ENCODE measurements at regions not wholly inside any gene's neighbourhood (a gene's known extent, or its start where the extent isn't known, plus 50 kb on each side); places are given as distances from the start of the nearest gene placed in this dataset.

DNA sequence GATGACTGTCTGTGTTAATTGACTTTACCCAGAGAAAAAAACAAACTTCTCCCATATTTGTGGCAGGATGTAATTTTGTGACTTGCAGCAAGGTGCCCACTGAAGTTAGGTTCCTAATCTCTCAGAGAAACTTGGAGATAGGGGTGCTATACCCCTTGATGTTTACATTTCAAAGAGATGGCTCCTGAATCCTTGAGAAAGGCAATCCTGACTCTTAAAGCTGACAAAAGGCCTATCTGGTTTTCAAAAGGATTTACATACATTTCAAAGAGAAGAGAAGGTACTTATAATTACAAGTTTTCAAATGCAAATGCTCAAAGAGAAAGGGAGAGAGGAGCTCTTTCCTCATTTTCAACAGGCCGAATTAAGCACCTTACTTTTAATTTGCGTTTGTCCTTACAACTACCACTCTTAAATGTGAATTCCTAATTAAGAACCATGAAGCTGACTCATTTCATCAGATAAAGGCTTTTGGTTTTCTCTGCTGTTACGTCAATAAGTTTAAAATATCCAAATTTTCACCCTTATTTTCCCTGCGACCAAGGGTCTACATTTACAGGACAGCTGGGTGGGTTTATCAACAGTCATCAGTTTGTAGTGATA, 711.8 kb upstream of the MAP3K7 start:
- DNase-seq (ENCODE audit: low read depth in 1 of 2, low spot score in 1 of 2) (no peak), ATAC-seq (no peak), FAIRE-seq (no peak)
- Histone ChIP-seq H3K9me3 (no peaks in the 10 kb centered on the region), H3K27ac (no peak overlapping the region), H3K4me3 (no peak overlapping the region), H3K4me1 (no peaks in the 10 kb centered on the region), H3K4me2 (no peak overlapping the region)
- 6% methylated on average over 4 of the region's 4 CpGs for WGBS (ENCODE audit: missing lambda C conversion rate)
- CTCF ChIA-PET = no interaction called here
- POLR2A ChIA-PET = no interaction called here
- TF ChIP-seq, protein P1, sequence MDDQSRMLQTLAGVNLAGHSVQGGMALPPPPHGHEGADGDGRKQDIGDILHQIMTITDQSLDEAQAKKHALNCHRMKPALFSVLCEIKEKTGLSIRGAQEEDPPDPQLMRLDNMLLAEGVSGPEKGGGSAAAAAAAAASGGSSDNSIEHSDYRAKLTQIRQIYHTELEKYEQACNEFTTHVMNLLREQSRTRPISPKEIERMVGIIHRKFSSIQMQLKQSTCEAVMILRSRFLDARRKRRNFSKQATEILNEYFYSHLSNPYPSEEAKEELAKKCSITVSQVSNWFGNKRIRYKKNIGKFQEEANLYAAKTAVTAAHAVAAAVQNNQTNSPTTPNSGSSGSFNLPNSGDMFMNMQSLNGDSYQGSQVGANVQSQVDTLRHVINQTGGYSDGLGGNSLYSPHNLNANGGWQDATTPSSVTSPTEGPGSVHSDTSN (IDR thresholded peaks at IDR 0.05) = no peak
- TF ChIP-seq CHD2 (IDR thresholded peaks at IDR 0.05; ENCODE audit: low read length, partially characterized antibody) (no peak), NPAS2 (CRISPR knock-in tag; IDR thresholded peaks at IDR 0.05; ENCODE audit: borderline replicate concordance) (no peak), BHLHE40 (IDR thresholded peaks at IDR 0.05; ENCODE audit: low read depth, low read length) (no peak), HOXB13 (CRISPR knock-in tag; IDR thresholded peaks at IDR 0.05; ENCODE audit: low read depth) (no peak), JUNB (IDR thresholded peaks at IDR 0.05) (no peak), CHD4 (IDR thresholded peaks at IDR 0.05; ENCODE audit: borderline replicate concordance) (no peak), HEYL (CRISPR knock-in tag; IDR thresholded peaks at IDR 0.05) (no peak)
- TF ChIP-seq, protein P2, sequence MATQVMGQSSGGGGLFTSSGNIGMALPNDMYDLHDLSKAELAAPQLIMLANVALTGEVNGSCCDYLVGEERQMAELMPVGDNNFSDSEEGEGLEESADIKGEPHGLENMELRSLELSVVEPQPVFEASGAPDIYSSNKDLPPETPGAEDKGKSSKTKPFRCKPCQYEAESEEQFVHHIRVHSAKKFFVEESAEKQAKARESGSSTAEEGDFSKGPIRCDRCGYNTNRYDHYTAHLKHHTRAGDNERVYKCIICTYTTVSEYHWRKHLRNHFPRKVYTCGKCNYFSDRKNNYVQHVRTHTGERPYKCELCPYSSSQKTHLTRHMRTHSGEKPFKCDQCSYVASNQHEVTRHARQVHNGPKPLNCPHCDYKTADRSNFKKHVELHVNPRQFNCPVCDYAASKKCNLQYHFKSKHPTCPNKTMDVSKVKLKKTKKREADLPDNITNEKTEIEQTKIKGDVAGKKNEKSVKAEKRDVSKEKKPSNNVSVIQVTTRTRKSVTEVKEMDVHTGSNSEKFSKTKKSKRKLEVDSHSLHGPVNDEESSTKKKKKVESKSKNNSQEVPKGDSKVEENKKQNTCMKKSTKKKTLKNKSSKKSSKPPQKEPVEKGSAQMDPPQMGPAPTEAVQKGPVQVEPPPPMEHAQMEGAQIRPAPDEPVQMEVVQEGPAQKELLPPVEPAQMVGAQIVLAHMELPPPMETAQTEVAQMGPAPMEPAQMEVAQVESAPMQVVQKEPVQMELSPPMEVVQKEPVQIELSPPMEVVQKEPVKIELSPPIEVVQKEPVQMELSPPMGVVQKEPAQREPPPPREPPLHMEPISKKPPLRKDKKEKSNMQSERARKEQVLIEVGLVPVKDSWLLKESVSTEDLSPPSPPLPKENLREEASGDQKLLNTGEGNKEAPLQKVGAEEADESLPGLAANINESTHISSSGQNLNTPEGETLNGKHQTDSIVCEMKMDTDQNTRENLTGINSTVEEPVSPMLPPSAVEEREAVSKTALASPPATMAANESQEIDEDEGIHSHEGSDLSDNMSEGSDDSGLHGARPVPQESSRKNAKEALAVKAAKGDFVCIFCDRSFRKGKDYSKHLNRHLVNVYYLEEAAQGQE (IDR thresholded peaks at IDR 0.05) = no peak

DNA sequence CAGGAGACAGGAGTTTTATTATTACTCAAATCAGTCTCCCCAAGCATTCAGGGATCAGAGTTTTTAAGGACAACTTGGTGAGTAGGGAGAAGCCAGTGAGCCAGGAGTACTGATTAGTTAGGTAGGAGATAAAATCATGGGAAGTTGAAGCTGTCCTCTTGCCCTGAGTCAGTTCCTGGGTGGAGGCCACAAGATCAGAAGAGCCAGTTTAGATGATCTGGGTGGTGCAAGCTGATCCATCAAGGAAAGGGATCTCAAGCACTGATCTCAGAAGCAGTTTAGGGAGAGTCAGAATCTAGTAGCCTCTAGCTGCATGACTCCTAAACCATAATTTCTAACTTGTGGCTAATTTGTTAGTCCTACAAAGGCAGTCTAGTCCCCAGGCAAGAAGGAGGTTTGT, 706.5 kb upstream of the MAP3K7 start:
- DNase-seq (ENCODE audit: low read depth in 1 of 2, low spot score in 1 of 2) = no peak
- H3K9me3 ChIP-seq = no peaks in the 10 kb centered on the region
- ATAC-seq = no peak
- H3K4me1 ChIP-seq = no peaks in the 10 kb centered on the region
- no peak overlapping the region for H3K4me2 ChIP-seq
- no peak for FAIRE-seq
- H3K27ac ChIP-seq = no peak overlapping the region
- H3K4me3 ChIP-seq = no peak overlapping the region
- ChIA-PET CTCF (no interaction called here), POLR2A (no interaction called here)
- TF ChIP-seq FOSL2 (IDR thresholded peaks at IDR 0.05) = no peak
- no peak for TF ChIP-seq FOSL2 (CRISPR knock-in tag; IDR thresholded peaks at IDR 0.05)
- TF ChIP-seq EP300 (IDR thresholded peaks at IDR 0.05) = no peak
- TF ChIP-seq, protein P3, sequence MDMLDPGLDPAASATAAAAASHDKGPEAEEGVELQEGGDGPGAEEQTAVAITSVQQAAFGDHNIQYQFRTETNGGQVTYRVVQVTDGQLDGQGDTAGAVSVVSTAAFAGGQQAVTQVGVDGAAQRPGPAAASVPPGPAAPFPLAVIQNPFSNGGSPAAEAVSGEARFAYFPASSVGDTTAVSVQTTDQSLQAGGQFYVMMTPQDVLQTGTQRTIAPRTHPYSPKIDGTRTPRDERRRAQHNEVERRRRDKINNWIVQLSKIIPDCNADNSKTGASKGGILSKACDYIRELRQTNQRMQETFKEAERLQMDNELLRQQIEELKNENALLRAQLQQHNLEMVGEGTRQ (IDR thresholded peaks at IDR 0.05) = no peak
- TF ChIP-seq HOXB13 (CRISPR knock-in tag; IDR thresholded peaks at IDR 0.05; ENCODE audit: low read depth) = no peak

DNA sequence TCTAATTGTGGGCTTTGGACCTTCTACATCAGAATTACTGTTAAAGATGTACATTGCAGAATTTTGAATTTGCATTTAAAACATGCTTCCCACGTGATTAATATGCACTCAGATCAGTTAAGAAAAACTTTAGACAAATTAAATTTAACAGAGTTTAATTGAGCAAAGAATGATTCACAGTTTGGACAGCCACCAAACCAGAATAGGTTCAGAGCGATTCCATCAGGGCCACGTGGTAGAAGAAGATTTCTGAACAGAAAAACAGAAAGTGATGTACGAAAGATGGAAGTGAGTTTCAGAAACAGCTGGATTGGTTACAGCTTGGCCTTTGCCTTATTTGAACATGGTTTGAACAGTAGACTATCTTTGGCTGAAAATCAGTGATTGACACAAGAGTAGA, 704.2 kb upstream of the MAP3K7 start:
- no peak for DNase-seq (ENCODE audit: low read depth in 1 of 2, low spot score in 1 of 2)
- WGBS (ENCODE audit: missing lambda C conversion rate) = 4% methylated on average over 4 of the region's 4 CpGs
- TF ChIP-seq, protein P4, sequence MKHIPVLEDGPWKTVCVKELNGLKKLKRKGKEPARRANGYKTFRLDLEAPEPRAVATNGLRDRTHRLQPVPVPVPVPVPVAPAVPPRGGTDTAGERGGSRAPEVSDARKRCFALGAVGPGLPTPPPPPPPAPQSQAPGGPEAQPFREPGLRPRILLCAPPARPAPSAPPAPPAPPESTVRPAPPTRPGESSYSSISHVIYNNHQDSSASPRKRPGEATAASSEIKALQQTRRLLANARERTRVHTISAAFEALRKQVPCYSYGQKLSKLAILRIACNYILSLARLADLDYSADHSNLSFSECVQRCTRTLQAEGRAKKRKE (CRISPR knock-in tag; IDR thresholded peaks at IDR 0.05; ENCODE audit: low read depth) = no peak
- no peak for TF ChIP-seq CHD4 (IDR thresholded peaks at IDR 0.05; ENCODE audit: borderline replicate concordance)
- Histone ChIP-seq H3K4me2 (no peak overlapping the region), H3K27ac (no peak overlapping the region), H3K4me1 (no peaks in the 10 kb centered on the region), H3K4me3 (no peak overlapping the region), H3K9me3 (no peaks in the 10 kb centered on the region)
- no peak for FAIRE-seq
- ChIA-PET POLR2A (no interaction called here), CTCF (no interaction called here)
- no peak for ATAC-seq
